ENCODE measurements at regions not wholly inside any gene's neighbourhood (a gene's known extent, or its start where the extent isn't known, plus 50 kb on each side); places are given as distances from the start of the nearest gene placed in this dataset.

DNA sequence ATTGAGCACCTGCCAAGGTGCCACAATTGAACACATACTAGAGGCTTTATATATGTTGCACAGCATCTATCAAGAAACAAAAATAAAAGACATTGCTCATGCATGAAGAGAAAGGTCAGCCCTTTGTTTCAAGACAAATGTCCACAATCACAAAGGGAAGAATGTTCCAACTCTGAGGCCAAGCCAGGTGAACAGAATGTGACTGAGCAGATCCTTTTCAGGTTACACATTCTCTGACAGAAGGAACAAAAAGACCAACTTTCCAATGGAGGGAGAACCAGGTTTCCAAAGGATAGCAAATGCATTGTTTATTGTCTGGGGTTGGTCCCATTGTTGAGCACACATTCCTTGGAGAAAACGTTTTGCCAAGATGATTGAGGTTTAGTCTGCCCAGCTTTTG lies 50.2 kb upstream of the FAM174B start:
- Histone ChIP-seq H3K4me1 (ENCODE audit: control insufficient read depth in 1 of 2, insufficient read depth in 2 of 2, low read length in 2 of 2) (no peaks in the 10 kb centered on the region), H3K4me3 (ENCODE audit: low read depth in 1 of 2, low read length in 2 of 2) (no peak overlapping the region), H3K36me3 (ENCODE audit: control insufficient read depth in 1 of 2, insufficient read depth in 2 of 2, low read length in 2 of 2) (no peaks in the 10 kb centered on the region), H3K9me3 (ENCODE audit: control insufficient read depth in 1 of 2, low read length in 2 of 2) (no peaks in the 10 kb centered on the region), H3K27ac (ENCODE audit: low read length) (no peak overlapping the region), H3K27me3 (ENCODE audit: low read depth, low read length) (no peaks in the 10 kb centered on the region)

- Histone ChIP-seq H3K4me1 (ENCODE audit: control insufficient read depth in 1 of 2, insufficient read depth in 2 of 2, low read length in 2 of 2) (no peaks in the 10 kb centered on the region), H3K9me3 (ENCODE audit: control insufficient read depth in 1 of 2, low read length in 2 of 2) (no peaks in the 10 kb centered on the region), H3K4me3 (ENCODE audit: low read depth in 1 of 2, low read length in 2 of 2) (no peak overlapping the region), H3K27ac (ENCODE audit: low read length) (no peak overlapping the region), H3K36me3 (ENCODE audit: control insufficient read depth in 1 of 2, insufficient read depth in 2 of 2, low read length in 2 of 2) (no peaks in the 10 kb centered on the region), H3K27me3 (ENCODE audit: low read depth, low read length) (no peaks in the 10 kb centered on the region)
These were observed 50.6 kb upstream of the FAM174B start for GRCh38 chr15:92706201-92706600.

DNA sequence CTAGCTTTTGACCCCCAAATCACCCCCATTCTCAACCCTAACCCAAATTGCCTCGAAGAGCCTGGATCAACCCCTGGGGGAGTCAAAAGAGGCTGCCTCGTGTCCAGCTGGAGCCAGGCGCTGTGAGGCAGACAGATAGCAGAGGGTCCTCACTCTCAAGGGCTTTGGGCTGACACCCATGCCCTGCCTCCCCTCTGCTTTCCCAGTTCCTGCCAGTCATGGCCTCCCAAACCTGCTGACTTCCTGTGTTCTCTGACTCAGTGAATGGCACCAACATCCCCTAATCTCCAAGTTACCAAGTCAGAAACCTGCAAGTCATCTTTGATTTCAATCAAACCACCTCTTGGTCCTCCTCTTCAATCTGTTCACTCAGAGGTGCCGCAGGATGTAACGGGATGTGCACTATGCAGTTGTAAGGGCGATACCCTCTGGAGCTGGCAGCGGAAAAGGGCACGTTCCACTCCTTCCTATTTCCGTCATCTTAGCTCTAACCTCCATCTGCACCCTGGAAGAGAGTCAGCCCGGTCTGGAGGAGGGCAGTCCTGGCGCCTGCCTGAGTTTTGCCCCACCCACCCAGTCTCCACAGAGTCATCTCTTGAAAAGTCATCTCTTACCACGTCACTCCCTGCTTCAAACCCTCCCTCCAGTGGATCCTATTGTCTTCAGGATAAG lies 52.4 kb upstream of the FAM174B start:
- Histone ChIP-seq H3K36me3 (ENCODE audit: control insufficient read depth in 1 of 2, insufficient read depth in 2 of 2, low read length in 2 of 2) (no peaks in the 10 kb centered on the region), H3K4me3 (ENCODE audit: low read depth in 1 of 2, low read length in 2 of 2) (no peak overlapping the region), H3K27ac (ENCODE audit: low read length) (no peak overlapping the region), H3K9me3 (ENCODE audit: control insufficient read depth in 1 of 2, low read length in 2 of 2) (no peaks in the 10 kb centered on the region), H3K4me1 (ENCODE audit: control insufficient read depth in 1 of 2, insufficient read depth in 2 of 2, low read length in 2 of 2) (no peaks in the 10 kb centered on the region), H3K27me3 (ENCODE audit: low read depth, low read length) (no peaks in the 10 kb centered on the region)

GRCh38 chr15:92708635-92709034 lies 53.1 kb upstream of the FAM174B start:
- H3K27me3 ChIP-seq (ENCODE audit: low read depth, low read length): no peaks in the 10 kb centered on the region
- no peaks in the 10 kb centered on the region for H3K4me1 ChIP-seq (ENCODE audit: control insufficient read depth in 1 of 2, insufficient read depth in 2 of 2, low read length in 2 of 2)

DNA sequence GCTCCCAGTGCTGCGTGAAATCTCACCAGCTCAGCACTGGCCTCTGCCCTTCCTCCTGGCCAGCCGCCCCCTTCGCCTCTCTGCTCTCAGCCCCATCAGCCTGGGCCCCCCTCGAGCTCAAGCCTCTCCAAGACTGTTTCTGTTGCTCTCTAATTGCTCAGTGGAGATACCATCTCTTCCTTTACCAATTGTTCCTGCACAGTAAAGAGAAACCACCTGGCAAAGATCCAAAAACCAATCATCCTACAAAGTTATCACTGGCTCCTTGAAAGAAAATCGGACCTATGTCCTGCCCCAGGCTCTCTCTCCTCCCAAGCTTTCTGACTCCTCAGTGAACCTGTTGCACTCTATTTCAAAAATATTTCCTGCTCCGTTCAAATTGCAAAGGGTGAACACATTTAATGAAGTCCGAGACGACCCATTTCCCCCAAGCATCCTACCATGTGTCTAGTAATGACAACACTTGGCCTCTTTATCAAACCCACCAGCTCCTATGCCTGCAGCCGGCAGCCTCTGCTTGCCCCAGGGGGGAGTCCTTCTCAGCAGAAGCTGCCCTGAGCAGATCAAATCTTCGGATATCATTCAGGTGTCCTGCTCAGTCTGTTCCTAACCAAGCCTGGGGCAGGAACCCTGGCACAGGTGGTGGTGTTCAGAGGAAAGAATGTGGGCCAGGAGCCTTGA lies 53.7 kb upstream of the FAM174B start:
- H3K9me3 ChIP-seq (ENCODE audit: control insufficient read depth in 1 of 2, low read length in 2 of 2): no peaks in the 10 kb centered on the region
- H3K36me3 ChIP-seq (ENCODE audit: control insufficient read depth in 1 of 2, insufficient read depth in 2 of 2, low read length in 2 of 2): no peaks in the 10 kb centered on the region
- H3K4me1 ChIP-seq (ENCODE audit: control insufficient read depth in 1 of 2, insufficient read depth in 2 of 2, low read length in 2 of 2): no peaks in the 10 kb centered on the region
- H3K27me3 ChIP-seq (ENCODE audit: low read depth, low read length): no peaks in the 10 kb centered on the region
- no peak overlapping the region for H3K27ac ChIP-seq (ENCODE audit: low read length)
- H3K4me3 ChIP-seq (ENCODE audit: low read depth in 1 of 2, low read length in 2 of 2): no peak overlapping the region

More at GRCh38 chr15:92708635-92709034, 53.1 kb upstream of the FAM174B start:
- Histone ChIP-seq H3K4me3 (ENCODE audit: low read depth in 1 of 2, low read length in 2 of 2) (no peak overlapping the region), H3K27ac (ENCODE audit: low read length) (no peak overlapping the region), H3K36me3 (ENCODE audit: control insufficient read depth in 1 of 2, insufficient read depth in 2 of 2, low read length in 2 of 2) (no peaks in the 10 kb centered on the region), H3K9me3 (ENCODE audit: control insufficient read depth in 1 of 2, low read length in 2 of 2) (no peaks in the 10 kb centered on the region)

GRCh38 chr15:92711457-92711831 lies 55.9 kb upstream of the FAM174B start:
- H3K4me1 ChIP-seq (ENCODE audit: control insufficient read depth in 1 of 2, insufficient read depth in 2 of 2, low read length in 2 of 2): peaks cover 6 to 11% of the 10 kb centered on the region in 2 donors
- H3K36me3 ChIP-seq (ENCODE audit: control insufficient read depth in 1 of 2, insufficient read depth in 2 of 2, low read length in 2 of 2): no peaks in the 10 kb centered on the region
- H3K4me3 ChIP-seq (ENCODE audit: low read depth in 1 of 2, low read length in 2 of 2): no peak overlapping the region

GRCh38 chr15:92714077-92714476 lies 58.5 kb upstream of the FAM174B start:
- H3K9me3 ChIP-seq (ENCODE audit: control insufficient read depth in 1 of 2, low read length in 2 of 2): no peaks in the 10 kb centered on the region
- no peaks in the 10 kb centered on the region for H3K27me3 ChIP-seq (ENCODE audit: low read depth, low read length)
- peak overlapping the region; percentile 68 to 71 for H3K4me3 ChIP-seq (ENCODE audit: low read depth in 1 of 2, low read length in 2 of 2)
- peaks cover 6 to 11% of the 10 kb centered on the region in 2 donors for H3K4me1 ChIP-seq (ENCODE audit: control insufficient read depth in 1 of 2, insufficient read depth in 2 of 2, low read length in 2 of 2)
- peak overlapping the region; percentile 84 for H3K27ac ChIP-seq (ENCODE audit: low read length)
- no peaks in the 10 kb centered on the region for H3K36me3 ChIP-seq (ENCODE audit: control insufficient read depth in 1 of 2, insufficient read depth in 2 of 2, low read length in 2 of 2)

More at GRCh38 chr15:92711457-92711831, 55.9 kb upstream of the FAM174B start:
- H3K27ac ChIP-seq (ENCODE audit: low read length): no peak overlapping the region
- no peaks in the 10 kb centered on the region for H3K9me3 ChIP-seq (ENCODE audit: control insufficient read depth in 1 of 2, low read length in 2 of 2)
- H3K27me3 ChIP-seq (ENCODE audit: low read depth, low read length): no peaks in the 10 kb centered on the region

DNA sequence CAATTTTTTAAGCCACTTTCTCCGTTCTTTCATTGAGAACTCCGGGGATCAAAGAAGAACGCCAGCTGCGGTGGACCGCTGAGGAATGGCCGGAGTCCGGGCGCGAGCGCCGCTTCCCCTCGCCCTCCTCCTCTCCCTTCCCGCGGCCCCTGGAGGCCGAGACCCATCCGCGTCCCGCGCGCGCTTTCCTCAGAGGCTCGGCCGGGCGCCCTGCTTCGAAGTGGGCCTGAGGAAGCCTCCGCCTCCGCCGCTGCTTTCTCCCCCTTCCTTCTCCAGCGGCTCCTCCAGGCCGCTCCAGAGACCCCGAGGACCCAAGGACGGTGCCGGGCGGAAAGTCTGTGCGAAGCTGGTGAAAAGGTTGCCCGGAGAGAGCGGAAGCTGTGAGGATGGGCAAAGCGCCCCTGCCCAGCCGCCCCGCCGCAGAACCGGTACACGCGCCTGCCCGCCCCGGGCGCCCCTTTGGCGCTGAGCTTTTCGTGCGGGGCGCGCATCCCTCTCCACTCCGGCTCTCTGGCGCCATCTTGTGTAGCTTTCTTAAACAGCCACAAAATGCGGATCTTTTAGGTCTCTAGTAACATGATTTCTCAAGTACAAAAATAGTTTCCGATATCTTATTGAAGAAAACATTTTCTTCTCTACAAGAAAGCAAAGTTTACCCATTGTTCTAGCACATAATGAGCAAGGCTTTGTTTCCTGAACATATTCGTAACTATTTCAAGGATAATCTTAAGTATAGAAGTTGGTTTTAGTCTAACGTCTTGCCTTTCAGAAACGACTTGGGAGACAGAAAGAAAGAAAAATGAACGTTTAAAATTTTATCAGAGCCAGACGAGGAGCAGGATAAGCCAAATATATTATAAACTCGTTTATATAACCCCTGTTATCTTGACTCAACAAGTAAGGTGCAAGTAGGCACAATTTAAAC lies 59.2 kb upstream of the FAM174B start:
- peak overlapping the region; percentile 68 to 71 for H3K4me3 ChIP-seq (ENCODE audit: low read depth in 1 of 2, low read length in 2 of 2)
- no peaks in the 10 kb centered on the region for H3K36me3 ChIP-seq (ENCODE audit: control insufficient read depth in 1 of 2, insufficient read depth in 2 of 2, low read length in 2 of 2)
- no peaks in the 10 kb centered on the region for H3K9me3 ChIP-seq (ENCODE audit: control insufficient read depth in 1 of 2, low read length in 2 of 2)
- peak overlapping the region; percentile 84 for H3K27ac ChIP-seq (ENCODE audit: low read length)
- no peaks in the 10 kb centered on the region for H3K27me3 ChIP-seq (ENCODE audit: low read depth, low read length)
- peaks cover 6 to 11% of the 10 kb centered on the region in 2 donors for H3K4me1 ChIP-seq (ENCODE audit: control insufficient read depth in 1 of 2, insufficient read depth in 2 of 2, low read length in 2 of 2)

GRCh38 chr15:92715758-92716157 lies 60.2 kb upstream of the FAM174B start:
- H3K36me3 ChIP-seq (ENCODE audit: control insufficient read depth in 1 of 2, insufficient read depth in 2 of 2, low read length in 2 of 2): no peaks in the 10 kb centered on the region
- H3K27ac ChIP-seq (ENCODE audit: low read length): peak overlapping the region; percentile 40
- H3K4me3 ChIP-seq (ENCODE audit: low read depth in 1 of 2, low read length in 2 of 2): no peak overlapping the region
- H3K9me3 ChIP-seq (ENCODE audit: control insufficient read depth in 1 of 2, low read length in 2 of 2): no peaks in the 10 kb centered on the region
- no peaks in the 10 kb centered on the region for H3K27me3 ChIP-seq (ENCODE audit: low read depth, low read length)
- peaks cover 6 to 11% of the 10 kb centered on the region in 2 donors for H3K4me1 ChIP-seq (ENCODE audit: control insufficient read depth in 1 of 2, insufficient read depth in 2 of 2, low read length in 2 of 2)

DNA sequence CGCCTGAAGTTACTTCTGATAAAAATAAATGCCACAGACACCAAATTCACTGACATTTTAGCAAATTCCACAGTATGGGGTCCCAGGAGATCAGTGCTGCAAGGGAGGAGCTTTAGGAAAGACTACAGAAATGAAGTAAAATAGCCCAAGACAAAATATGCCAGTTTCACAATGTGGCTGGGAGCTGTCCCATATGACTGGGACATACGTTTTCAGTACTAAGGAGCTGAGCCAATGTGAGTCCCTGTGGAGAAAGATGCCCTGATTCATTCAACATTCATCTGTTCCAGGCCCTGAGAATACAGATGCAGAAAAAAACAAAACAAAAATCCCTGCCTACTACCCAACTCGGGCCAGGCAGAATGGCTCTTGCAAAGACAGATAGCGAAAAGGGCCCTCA lies 63.4 kb upstream of the FAM174B start:
- H3K36me3 ChIP-seq (ENCODE audit: control insufficient read depth in 1 of 2, insufficient read depth in 2 of 2, low read length in 2 of 2): no peaks in the 10 kb centered on the region
- H3K27me3 ChIP-seq (ENCODE audit: low read depth, low read length): no peaks in the 10 kb centered on the region

GRCh38 chr15:92724144-92724543 lies 68.6 kb upstream of the FAM174B start:
- H3K36me3 ChIP-seq (ENCODE audit: control insufficient read depth in 1 of 2, insufficient read depth in 2 of 2, low read length in 2 of 2): no peaks in the 10 kb centered on the region
- H3K27ac ChIP-seq (ENCODE audit: low read length): no peak overlapping the region
- no peaks in the 10 kb centered on the region for H3K9me3 ChIP-seq (ENCODE audit: control insufficient read depth in 1 of 2, low read length in 2 of 2)
- H3K4me1 ChIP-seq (ENCODE audit: control insufficient read depth in 1 of 2, insufficient read depth in 2 of 2, low read length in 2 of 2): no peaks in the 10 kb centered on the region
- H3K4me3 ChIP-seq (ENCODE audit: low read depth in 1 of 2, low read length in 2 of 2): no peak overlapping the region
- H3K27me3 ChIP-seq (ENCODE audit: low read depth, low read length): no peaks in the 10 kb centered on the region

More for the DNA sequence above, 63.4 kb upstream of the FAM174B start:
- no peak overlapping the region for H3K4me3 ChIP-seq (ENCODE audit: low read depth in 1 of 2, low read length in 2 of 2)
- H3K4me1 ChIP-seq (ENCODE audit: control insufficient read depth in 1 of 2, insufficient read depth in 2 of 2, low read length in 2 of 2): peaks cover 6 to 11% of the 10 kb centered on the region in 2 donors
- no peaks in the 10 kb centered on the region for H3K9me3 ChIP-seq (ENCODE audit: control insufficient read depth in 1 of 2, low read length in 2 of 2)
- no peak overlapping the region for H3K27ac ChIP-seq (ENCODE audit: low read length)
